22Rv1 (cell line): ENCODE measurements at regions not wholly inside any gene's neighbourhood (a gene's known extent, or its start where the extent isn't known, plus 50 kb on each side); places are given as distances from the start of the nearest gene placed in this dataset.

ENCODE experiments used
- H3K27ac ChIP-seq: fragments of 450-650 bp; 2 replicates; pipeline ENCODE4 v1.5.1; 2017
- ZFX ChIP-seq: fragments of 450-650 bp; IDR thresholded peaks from 2 replicates; pipeline ENCODE4 v1.6.1; 2017; ENCODE audit warnings: antibody characterized with exemption, borderline replicate concordance
- TF ChIP-seq, protein P1 (sequence below): fragments of 450-650 bp; IDR thresholded peaks from 2 replicates; pipeline ENCODE4 v1.5.1; 2017; ENCODE audit warnings: mild to moderate bottlenecking

DNA sequence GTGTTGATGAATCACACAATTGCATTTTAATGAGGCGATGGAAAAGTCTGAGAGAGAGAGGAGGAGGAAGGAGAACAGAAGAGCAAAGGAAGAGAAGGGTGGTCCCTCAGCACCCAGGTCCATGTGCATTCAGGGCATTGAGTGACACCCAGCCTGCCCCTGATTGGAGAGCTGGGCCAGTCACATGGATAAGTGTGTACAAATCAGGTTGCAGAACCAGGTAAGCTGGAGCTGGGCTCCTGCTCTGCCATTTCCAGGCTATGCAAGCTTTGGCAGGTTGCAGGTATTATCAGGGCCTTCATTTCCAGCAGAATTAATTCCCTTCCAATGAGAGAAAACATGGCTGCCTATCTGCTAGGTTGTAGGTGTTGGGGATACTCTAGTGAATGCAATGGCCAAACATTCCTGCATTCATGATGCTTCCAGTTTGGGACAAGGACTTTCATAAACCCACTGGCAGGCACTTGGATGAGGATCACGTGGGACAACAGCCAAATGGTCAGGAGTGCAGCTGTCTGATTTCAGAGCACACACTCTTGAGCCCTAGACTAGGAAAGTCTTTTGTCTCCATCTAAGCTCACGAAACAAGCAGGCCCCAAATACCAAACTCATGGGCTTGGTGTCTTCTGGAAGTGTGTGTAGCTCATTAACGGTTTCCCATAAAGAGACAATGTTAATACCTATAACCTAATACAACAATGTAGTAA lies 577.9 kb upstream of the CDH5 start:
- H3K27ac ChIP-seq = no peak overlapping the region
- TF ChIP-seq, protein P1, sequence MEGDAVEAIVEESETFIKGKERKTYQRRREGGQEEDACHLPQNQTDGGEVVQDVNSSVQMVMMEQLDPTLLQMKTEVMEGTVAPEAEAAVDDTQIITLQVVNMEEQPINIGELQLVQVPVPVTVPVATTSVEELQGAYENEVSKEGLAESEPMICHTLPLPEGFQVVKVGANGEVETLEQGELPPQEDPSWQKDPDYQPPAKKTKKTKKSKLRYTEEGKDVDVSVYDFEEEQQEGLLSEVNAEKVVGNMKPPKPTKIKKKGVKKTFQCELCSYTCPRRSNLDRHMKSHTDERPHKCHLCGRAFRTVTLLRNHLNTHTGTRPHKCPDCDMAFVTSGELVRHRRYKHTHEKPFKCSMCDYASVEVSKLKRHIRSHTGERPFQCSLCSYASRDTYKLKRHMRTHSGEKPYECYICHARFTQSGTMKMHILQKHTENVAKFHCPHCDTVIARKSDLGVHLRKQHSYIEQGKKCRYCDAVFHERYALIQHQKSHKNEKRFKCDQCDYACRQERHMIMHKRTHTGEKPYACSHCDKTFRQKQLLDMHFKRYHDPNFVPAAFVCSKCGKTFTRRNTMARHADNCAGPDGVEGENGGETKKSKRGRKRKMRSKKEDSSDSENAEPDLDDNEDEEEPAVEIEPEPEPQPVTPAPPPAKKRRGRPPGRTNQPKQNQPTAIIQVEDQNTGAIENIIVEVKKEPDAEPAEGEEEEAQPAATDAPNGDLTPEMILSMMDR = no peak
- TF ChIP-seq ZFX = no peak

DNA sequence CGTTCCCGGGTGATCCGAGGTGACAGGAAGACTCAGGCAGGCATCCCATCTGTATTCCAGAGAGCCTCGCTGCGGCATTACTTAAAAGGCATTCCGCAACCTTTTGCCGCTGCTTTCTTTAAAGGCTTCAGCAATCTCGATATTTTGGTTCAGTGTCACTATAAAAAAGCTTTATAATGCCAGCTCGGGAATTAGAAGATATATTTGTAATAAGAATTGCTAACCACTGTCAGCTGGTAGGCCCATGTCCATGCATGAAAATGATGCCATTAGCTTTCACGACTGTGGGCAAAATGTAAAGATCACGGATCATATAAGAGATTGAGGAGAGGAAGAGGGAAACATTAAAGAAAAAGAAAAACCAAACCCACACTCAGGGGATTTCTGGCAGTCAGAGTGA lies 578.6 kb upstream of the CDH5 start:
- no peak for TF ChIP-seq ZFX
- TF ChIP-seq, protein P1 = no peak

DNA sequence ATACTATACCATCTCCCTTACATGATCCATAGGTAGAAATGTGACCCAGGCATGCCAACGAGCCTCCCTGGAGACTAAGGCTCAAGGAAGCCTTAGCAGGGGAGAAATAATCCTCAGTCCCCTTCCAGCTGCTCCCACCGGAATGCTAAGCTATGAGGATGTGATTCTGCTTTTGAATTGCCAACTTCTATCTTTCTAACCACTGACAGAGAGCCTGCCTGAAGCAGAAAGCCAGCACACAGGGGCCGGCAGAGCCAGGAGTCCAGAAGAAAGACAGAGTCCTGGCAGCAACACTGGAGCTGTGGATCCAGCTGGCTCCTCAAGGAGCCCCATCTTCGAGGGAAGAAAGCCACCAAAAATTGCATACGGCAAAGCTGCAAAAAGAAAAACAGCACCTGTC lies 579.6 kb upstream of the CDH5 start:
- no peak overlapping the region for H3K27ac ChIP-seq
- TF ChIP-seq, protein P1 = no peak
- no peak for TF ChIP-seq ZFX

More for the DNA sequence above, 578.6 kb upstream of the CDH5 start:
- H3K27ac ChIP-seq = no peak overlapping the region

DNA sequence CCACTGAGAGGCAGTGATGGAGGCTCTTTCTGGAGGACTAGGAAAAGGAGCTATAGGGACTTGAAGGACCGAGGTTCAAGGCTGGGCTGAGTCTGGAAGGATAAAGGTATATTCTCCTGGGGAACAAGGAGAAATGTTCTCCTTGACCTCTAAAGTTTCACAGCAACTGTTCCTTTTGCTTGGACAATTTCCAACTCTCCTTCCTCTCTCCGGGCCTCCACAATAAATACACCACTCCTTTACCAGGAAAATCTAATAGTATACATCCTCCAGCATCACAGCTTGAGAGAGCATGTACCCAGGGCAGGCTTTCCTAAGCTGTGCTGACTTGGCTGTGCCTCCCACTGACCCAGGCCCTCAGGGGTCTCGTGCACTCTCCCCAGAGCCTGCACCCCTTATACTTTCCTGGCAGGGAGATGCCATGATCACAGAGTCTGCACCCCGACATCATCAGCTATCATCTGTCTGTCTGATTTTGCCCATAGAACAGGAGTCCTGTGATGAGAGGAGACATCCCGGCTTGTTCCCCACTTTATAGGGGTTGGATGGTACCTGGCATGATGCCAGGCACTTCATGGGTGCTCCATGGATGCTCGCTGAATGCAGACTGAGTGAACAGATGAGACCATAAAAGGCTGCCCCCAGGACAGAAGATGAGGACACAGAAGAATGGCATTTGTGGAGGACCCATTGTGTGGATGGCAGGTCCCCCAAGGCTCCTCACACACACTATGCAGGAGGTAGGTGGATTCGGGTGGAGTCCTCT lies 582.6 kb upstream of the CDH5 start:
- no peak for TF ChIP-seq ZFX
- TF ChIP-seq, protein P1 = no peak
- H3K27ac ChIP-seq = no peak overlapping the region

DNA sequence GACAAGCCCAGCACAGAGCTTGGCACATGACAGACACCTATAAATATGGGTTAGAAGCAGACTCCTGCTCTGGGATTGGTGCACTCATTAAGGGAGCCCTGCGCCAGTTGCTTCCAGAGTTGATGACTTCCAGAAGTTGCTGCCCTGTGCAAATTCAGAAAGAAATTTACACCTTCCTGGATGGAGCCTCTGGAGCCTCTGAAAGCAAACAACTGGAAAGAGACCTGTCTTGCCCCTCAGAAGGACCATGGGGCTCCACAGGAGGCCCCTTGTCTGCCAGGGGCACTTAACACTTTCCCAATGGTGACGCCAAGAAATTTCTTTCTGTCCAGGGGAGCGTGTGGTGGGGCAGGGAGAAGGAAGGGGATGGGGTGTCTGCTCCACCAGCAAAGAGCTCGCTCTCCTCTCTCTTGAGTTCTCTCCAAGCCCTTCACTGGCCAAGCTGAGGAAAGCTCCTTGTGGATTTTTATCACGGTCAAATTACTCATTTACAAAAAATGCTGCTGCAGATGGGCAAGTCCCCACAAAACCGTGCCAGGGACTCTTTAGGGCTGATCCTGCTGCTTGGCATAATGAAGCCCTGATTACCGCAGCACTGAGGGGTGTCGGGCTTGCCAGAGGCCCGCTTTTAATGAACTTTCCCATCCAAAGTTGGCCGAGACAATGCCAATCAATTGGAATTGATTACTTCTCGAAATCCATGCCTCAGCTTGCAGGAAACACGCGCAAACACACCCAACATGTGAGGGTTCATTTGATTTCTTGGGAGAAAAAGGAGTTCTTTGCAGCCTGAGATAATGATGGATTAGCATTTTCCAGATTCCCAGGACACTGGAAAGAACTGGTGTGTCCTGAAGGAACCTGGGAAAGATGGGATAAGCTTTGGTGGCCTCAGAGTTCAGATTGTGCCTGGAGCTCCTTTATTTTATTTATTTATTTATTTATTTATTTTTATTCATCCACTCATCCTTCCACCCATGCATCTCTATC lies 583.6 kb upstream of the CDH5 start:
- TF ChIP-seq, protein P1 = no peak
- TF ChIP-seq ZFX = no peak
- H3K27ac ChIP-seq = no peak overlapping the region

DNA sequence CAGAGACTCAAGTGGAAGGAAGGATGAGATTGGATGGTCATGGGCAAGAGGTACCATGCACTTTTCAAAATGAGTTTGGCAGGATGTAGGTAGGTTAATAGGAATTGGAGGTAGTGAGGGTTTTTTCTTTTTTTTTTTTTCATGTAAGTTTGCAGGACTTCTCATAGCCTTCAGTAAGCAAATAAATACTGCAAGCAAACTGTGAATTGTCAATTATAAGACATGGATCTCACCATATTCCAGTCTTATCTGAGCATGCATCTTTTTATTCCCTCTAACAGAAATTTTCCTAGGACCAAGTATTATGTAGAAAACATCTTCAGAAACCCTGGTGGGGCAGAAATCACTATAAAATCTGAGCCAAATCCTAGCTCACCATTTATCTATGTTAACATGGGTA lies 584.6 kb upstream of the CDH5 start:
- no peak for TF ChIP-seq ZFX
- TF ChIP-seq, protein P1 = no peak
- H3K27ac ChIP-seq = no peak overlapping the region
